ENCODE measurements at regions not wholly inside any gene's neighbourhood (a gene's known extent, or its start where the extent isn't known, plus 50 kb on each side); places are given as distances from the start of the nearest gene placed in this dataset.

GRCh38 chr3:124107104-124107890 lies 115.4 kb upstream of the ROPN1 start:
- no peaks in the 10 kb centered on the region for H3K27me3 ChIP-seq (ENCODE audit: low read length)
- H3K36me3 ChIP-seq (ENCODE audit: low read length) = no peaks in the 10 kb centered on the region
- H3K9me3 ChIP-seq (ENCODE audit: insufficient read depth, low read length) = no peaks in the 10 kb centered on the region
- no peaks in the 10 kb centered on the region for H3F3A ChIP-seq (ENCODE audit: insufficient read depth)
- H3K4me3 ChIP-seq (ENCODE audit: insufficient read depth, low read length, poor library complexity, severe bottlenecking) = no peak overlapping the region
- no peak overlapping the region for H3K4me2 ChIP-seq (ENCODE audit: low read depth, low read length, poor library complexity, severe bottlenecking)
- no peak overlapping the region for H3K27ac ChIP-seq (ENCODE audit: low read depth, low read length)
- H3K79me2 ChIP-seq (ENCODE audit: insufficient read depth, low read length) = no peaks in the 10 kb centered on the region
- no peaks in the 10 kb centered on the region for H4K20me1 ChIP-seq (ENCODE audit: low read depth, low read length)
- no peak overlapping the region for H2AFZ ChIP-seq (ENCODE audit: low read depth, low read length, severe bottlenecking)
- H3K9ac ChIP-seq (ENCODE audit: low read length) = no peak overlapping the region
- no peak for TF ChIP-seq EZH2phosphoT487 (conservative IDR thresholded peaks at IDR 0.05; ENCODE audit: low read length)
- TF ChIP-seq, protein P1, sequence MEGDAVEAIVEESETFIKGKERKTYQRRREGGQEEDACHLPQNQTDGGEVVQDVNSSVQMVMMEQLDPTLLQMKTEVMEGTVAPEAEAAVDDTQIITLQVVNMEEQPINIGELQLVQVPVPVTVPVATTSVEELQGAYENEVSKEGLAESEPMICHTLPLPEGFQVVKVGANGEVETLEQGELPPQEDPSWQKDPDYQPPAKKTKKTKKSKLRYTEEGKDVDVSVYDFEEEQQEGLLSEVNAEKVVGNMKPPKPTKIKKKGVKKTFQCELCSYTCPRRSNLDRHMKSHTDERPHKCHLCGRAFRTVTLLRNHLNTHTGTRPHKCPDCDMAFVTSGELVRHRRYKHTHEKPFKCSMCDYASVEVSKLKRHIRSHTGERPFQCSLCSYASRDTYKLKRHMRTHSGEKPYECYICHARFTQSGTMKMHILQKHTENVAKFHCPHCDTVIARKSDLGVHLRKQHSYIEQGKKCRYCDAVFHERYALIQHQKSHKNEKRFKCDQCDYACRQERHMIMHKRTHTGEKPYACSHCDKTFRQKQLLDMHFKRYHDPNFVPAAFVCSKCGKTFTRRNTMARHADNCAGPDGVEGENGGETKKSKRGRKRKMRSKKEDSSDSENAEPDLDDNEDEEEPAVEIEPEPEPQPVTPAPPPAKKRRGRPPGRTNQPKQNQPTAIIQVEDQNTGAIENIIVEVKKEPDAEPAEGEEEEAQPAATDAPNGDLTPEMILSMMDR (IDR thresholded peaks at IDR 0.05; ENCODE audit: insufficient read depth, low read length, poor library complexity, severe bottlenecking) = no peak
- H3K9me2 ChIP-seq (replicated peaks; ENCODE audit: insufficient read depth, low read length) = no peaks in the 10 kb centered on the region

- no peaks in the 10 kb centered on the region for H3K36me3 ChIP-seq (ENCODE audit: low read length)
- H3K4me2 ChIP-seq (ENCODE audit: low read depth, low read length, poor library complexity, severe bottlenecking) = no peak overlapping the region
- H3K9me3 ChIP-seq (ENCODE audit: insufficient read depth, low read length) = no peaks in the 10 kb centered on the region
- H3K27ac ChIP-seq (ENCODE audit: low read depth, low read length) = no peak overlapping the region
- TF ChIP-seq, protein P1 (IDR thresholded peaks at IDR 0.05; ENCODE audit: insufficient read depth, low read length, poor library complexity, severe bottlenecking) = no peak
- TF ChIP-seq EZH2phosphoT487 (conservative IDR thresholded peaks at IDR 0.05; ENCODE audit: low read length) = no peak
- H2AFZ ChIP-seq (ENCODE audit: low read depth, low read length, severe bottlenecking) = no peak overlapping the region
- no peaks in the 10 kb centered on the region for H3K79me2 ChIP-seq (ENCODE audit: insufficient read depth, low read length)
- no peak overlapping the region for H3K4me3 ChIP-seq (ENCODE audit: insufficient read depth, low read length, poor library complexity, severe bottlenecking)
- H3F3A ChIP-seq (ENCODE audit: insufficient read depth) = no peaks in the 10 kb centered on the region
- H3K9me2 ChIP-seq (replicated peaks; ENCODE audit: insufficient read depth, low read length) = no peaks in the 10 kb centered on the region
- no peaks in the 10 kb centered on the region for H4K20me1 ChIP-seq (ENCODE audit: low read depth, low read length)
- no peaks in the 10 kb centered on the region for H3K27me3 ChIP-seq (ENCODE audit: low read length)
- no peak overlapping the region for H3K9ac ChIP-seq (ENCODE audit: low read length)
Observed at GRCh38 chr3:124108446-124108845, 116.5 kb upstream of the ROPN1 start.

DNA sequence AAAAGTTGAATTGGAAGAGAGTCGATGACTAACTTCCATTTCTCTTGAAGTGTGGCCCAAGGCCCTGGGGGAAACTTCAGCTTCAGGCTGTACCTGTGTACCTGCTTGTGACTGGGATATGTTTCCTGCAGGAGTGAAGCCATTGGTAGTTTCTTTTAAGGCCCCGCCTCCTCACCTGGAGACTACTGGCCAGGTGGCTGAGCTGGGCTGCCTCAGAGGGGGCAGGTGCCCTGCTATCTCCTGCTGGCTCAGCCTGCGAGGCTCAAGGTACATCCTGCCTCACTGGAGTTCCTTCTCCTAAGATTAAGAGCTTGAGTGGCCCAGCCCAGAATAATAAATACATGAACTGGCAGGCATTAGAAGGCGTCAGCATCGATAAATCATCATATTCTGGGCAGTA lies 121.6 kb upstream of the ROPN1 start:
- Histone ChIP-seq H2AFZ (ENCODE audit: low read depth, low read length, severe bottlenecking) (no peak overlapping the region), H3K9ac (ENCODE audit: low read length) (no peak overlapping the region), H3K9me2 (replicated peaks; ENCODE audit: insufficient read depth, low read length) (no peaks in the 10 kb centered on the region), H3K27me3 (ENCODE audit: low read length) (no peaks in the 10 kb centered on the region), H3K27ac (ENCODE audit: low read depth, low read length) (no peak overlapping the region), H3K4me2 (ENCODE audit: low read depth, low read length, poor library complexity, severe bottlenecking) (no peak overlapping the region), H3K4me3 (ENCODE audit: insufficient read depth, low read length, poor library complexity, severe bottlenecking) (no peak overlapping the region), H3K79me2 (ENCODE audit: insufficient read depth, low read length) (no peaks in the 10 kb centered on the region), H3K36me3 (ENCODE audit: low read length) (no peaks in the 10 kb centered on the region), H4K20me1 (ENCODE audit: low read depth, low read length) (no peaks in the 10 kb centered on the region), H3K9me3 (ENCODE audit: insufficient read depth, low read length) (no peaks in the 10 kb centered on the region), H3F3A (ENCODE audit: insufficient read depth) (no peaks in the 10 kb centered on the region)
- TF ChIP-seq, protein P1 (IDR thresholded peaks at IDR 0.05; ENCODE audit: insufficient read depth, low read length, poor library complexity, severe bottlenecking) = no peak

Data from SU-DHL-6 (cell line).